Gastrocnemius medialis (tissue), 4 donors: ENCODE measurements at regions not wholly inside any gene's neighbourhood (a gene's known extent, or its start where the extent isn't known, plus 50 kb on each side); places are given as distances from the start of the nearest gene placed in this dataset.

Experiments used
- ATAC-seq, 2 donors: fragments of 150-250 bp; one replicate each; pipeline ENCODE4 v1.9.1; 2016
- DNase-seq, 2 donors: peaks; one replicate each; pipeline ENCODE4 v3.0.0-alpha.2; 2019
- H3K27ac ChIP-seq, 4 donors: fragments of 200-600 bp; sonication (generic); 1 replicate in 1 of 4; 2 replicates in 3 of 4; pipeline ENCODE4 v1.5.1; 2016 to 2018; ENCODE audit warnings: mild to moderate bottlenecking in 2 of 4, moderate library complexity in 1 of 4
- H3K27me3 ChIP-seq, 3 donors: fragments of 200-600 bp; sonication (generic) in 2 of 3; 1 replicate in 1 of 3; 2 replicates in 2 of 3; pipeline versions ENCODE4 v1.5.1 to v1.6.0; 2016 to 2019; ENCODE audit warnings: mild to moderate bottlenecking in 1 of 3, moderate library complexity in 1 of 3
- H3K36me3 ChIP-seq, 2 donors: fragments of 200-600 bp; sonication (generic) in 1 of 2; one replicate each; pipeline ENCODE4 v1.5.1; 2017 to 2018
- H3K4me1 ChIP-seq, 2 donors: fragments of 200-600 bp; sonication (generic) in 1 of 2; one replicate each; pipeline ENCODE4 v1.5.1; 2016 to 2017; ENCODE audit warnings: mild to moderate bottlenecking in 2 of 2
- H3K4me3 ChIP-seq, 4 donors: fragments of 200-600 bp; sonication (generic) in 3 of 4; 1 replicate in 1 of 4; 2 replicates in 3 of 4; pipeline ENCODE4 v1.5.1; 2016 to 2019; ENCODE audit warnings: mild to moderate bottlenecking in 2 of 4
- H3K9me3 ChIP-seq, 3 donors: fragments of 200-600 bp; sonication (generic) in 2 of 3; 1 replicate in 1 of 3; 2 replicates in 2 of 3; pipeline ENCODE4 v1.5.1; 2016 to 2019
- CTCF ChIP-seq, 5 experiments: fragments of 450-650 bp in 3 of 5; fragments of 200-600 bp in 2 of 5; sonication (generic) in 2 of 5; IDR thresholded peaks in 4 of 5; conservative IDR thresholded peaks in 1 of 5; 1 replicate in 4 of 5; 2 replicates in 1 of 5; pipeline ENCODE4 v1.5.1; 2016 to 2019; ENCODE audit warnings: antibody characterized with exemption in 5 of 5, mild to moderate bottlenecking in 3 of 5, moderate library complexity in 3 of 5
- POLR2A ChIP-seq, 2 donors: fragments of 450-650 bp; IDR thresholded peaks; one replicate each; pipeline ENCODE4 v1.6.1; 2017; ENCODE audit warnings: antibody characterized with exemption in 2 of 2, mild to moderate bottlenecking in 2 of 2, moderate library complexity in 2 of 2
- in situ Hi-C, 4 donors: fragments of 200-750 bp; cut with MboI; loops; one replicate each; pipeline versions ENCODE4 v1.15.0 to v1.8.0; 2017; ENCODE audit warnings: low sequenced_read_pairs in 4 of 4
- intact Hi-C: fragments of 100-400 bp; cut with DNase I; formaldehyde crosslinking; loops from one replicate; pipeline ENCODE4 v1.15.1; 2023; ENCODE audit warnings: low total_unique reads

- no peak for TF ChIP-seq CTCF (IDR thresholded peaks at IDR 0.05 in 4 of 5, conservative IDR thresholded peaks at IDR 0.05 in 1 of 5)
- in situ Hi-C loops = no loop called here
Observed at GRCh38 chr1:238488401-238488800, 597.7 kb upstream of the ZP4 start.

GRCh38 chr1:238487931-238488330, 597.2 kb upstream of the ZP4 start:
- ATAC-seq = no peak
- in situ Hi-C loops = no loop called here

More at GRCh38 chr1:238488401-238488800, 597.7 kb upstream of the ZP4 start:
- no peaks in the 10 kb centered on the region for H3K27me3 ChIP-seq
- H3K36me3 ChIP-seq = no peaks in the 10 kb centered on the region
- H3K4me1 ChIP-seq = no peaks in the 10 kb centered on the region
- DNase-seq (no peak), ATAC-seq (no peak)
- H3K9me3 ChIP-seq = no peaks in the 10 kb centered on the region
- intact Hi-C loops = no loop called here
- H3K27ac ChIP-seq = no peak overlapping the region
- no peak overlapping the region for H3K4me3 ChIP-seq

GRCh38 chr1:238485912-238486209, 595.1 kb upstream of the ZP4 start:
- no peak for ATAC-seq
- no peaks in the 10 kb centered on the region for H3K27me3 ChIP-seq

More at GRCh38 chr1:238487931-238488330, 597.2 kb upstream of the ZP4 start:
- Histone ChIP-seq H3K4me3 (no peak overlapping the region), H3K4me1 (no peaks in the 10 kb centered on the region), H3K27ac (no peak overlapping the region), H3K9me3 (no peaks in the 10 kb centered on the region), H3K27me3 (no peaks in the 10 kb centered on the region), H3K36me3 (no peaks in the 10 kb centered on the region)
- no peak for DNase-seq
- intact Hi-C loops = no loop called here
- TF ChIP-seq CTCF (IDR thresholded peaks at IDR 0.05 in 4 of 5, conservative IDR thresholded peaks at IDR 0.05 in 1 of 5) (no peak), POLR2A (IDR thresholded peaks at IDR 0.05) (no peak)

DNA sequence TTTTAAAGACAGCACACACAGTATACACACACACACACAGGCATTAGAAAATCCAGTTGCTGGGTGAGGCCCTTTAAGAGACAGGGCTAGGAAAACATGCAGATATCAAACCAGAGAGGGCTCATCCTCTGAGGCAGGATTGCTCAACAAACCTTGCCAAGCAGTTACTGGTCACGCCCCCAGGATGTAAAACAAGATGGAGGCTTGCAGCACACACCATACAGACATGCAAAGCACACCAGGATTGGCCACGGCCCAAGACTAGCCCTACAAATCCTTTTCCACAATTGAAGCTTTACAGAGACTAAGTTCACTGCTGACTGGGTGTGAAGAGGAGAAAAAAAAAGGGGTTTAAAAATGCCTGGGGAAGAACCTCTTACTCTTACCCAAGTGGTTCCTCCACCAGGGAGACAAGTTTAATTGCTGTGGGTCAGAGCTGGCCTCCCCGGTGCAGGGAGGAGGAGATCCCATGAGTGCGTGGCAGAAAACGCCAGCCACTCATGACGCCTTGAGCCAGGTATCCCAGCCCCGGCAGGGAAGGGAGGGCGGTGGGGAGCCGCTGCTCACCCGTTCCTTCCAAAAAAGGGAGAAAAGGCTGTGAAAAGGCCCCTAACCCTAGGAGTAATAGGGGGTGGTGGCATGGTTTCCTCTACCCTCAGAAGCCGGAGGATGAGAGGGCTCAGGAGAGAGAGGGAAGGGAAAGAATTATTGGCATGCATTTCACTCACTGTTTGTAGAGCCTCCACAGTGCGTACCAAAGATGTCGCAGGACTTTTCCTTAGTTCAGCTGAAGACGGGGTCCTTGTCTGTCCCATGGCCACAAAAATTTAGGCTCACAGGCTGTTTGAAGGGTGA, 594.6 kb upstream of the ZP4 start:
- Histone ChIP-seq H3K27ac (peak overlapping the region in 1 of 4 donors; percentile 13), H3K9me3 (no peaks in the 10 kb centered on the region), H3K4me3 (peak overlapping the region in 1 of 4 donors; percentile 31), H3K4me1 (no peaks in the 10 kb centered on the region), H3K27me3 (no peaks in the 10 kb centered on the region), H3K36me3 (no peaks in the 10 kb centered on the region)
- intact Hi-C loops (no loop called here), in situ Hi-C loops (no loop called here)
- TF ChIP-seq POLR2A (IDR thresholded peaks at IDR 0.05) (no peak), CTCF (IDR thresholded peaks at IDR 0.05 in 4 of 5, conservative IDR thresholded peaks at IDR 0.05 in 1 of 5) (no peak)
- ATAC-seq (no peak), DNase-seq (peak in 1 of 2 donors; percentile 16)

More at GRCh38 chr1:238485912-238486209, 595.1 kb upstream of the ZP4 start:
- intact Hi-C loops = no loop called here
- Histone ChIP-seq H3K36me3 (no peaks in the 10 kb centered on the region), H3K9me3 (no peaks in the 10 kb centered on the region), H3K4me3 (peak overlapping the region in 1 of 4 donors; percentile 31), H3K4me1 (no peaks in the 10 kb centered on the region), H3K27ac (no peak overlapping the region)
- no peak for DNase-seq
- TF ChIP-seq POLR2A (IDR thresholded peaks at IDR 0.05) (no peak), CTCF (IDR thresholded peaks at IDR 0.05 in 4 of 5, conservative IDR thresholded peaks at IDR 0.05 in 1 of 5) (no peak)
- in situ Hi-C loops = no loop called here
